GM12864 (cell line): ENCODE measurements at regions not wholly inside any gene's neighbourhood (a gene's known extent, or its start where the extent isn't known, plus 50 kb on each side); places are given as distances from the start of the nearest gene placed in this dataset.

ENCODE experiments used
- DNase-seq: peaks from one replicate; pipeline ENCODE4 v3.0.0-alpha.2; 2011; ENCODE audit warnings: low read depth
- H3K4me3 ChIP-seq: 2 replicates; pipeline ENCODE4 v1.5.1; 2011; ENCODE audit warnings: mild to moderate bottlenecking, low read depth, low read length, control low read depth
- CTCF ChIP-seq: IDR thresholded peaks from 2 replicates; pipeline ENCODE4 v1.5.1; 2011; ENCODE audit warnings: low read depth, mild to moderate bottlenecking, moderate library complexity, low read length, control low read depth, inconsistent platforms; ENCODE audit errors: missing control alignments

DNA sequence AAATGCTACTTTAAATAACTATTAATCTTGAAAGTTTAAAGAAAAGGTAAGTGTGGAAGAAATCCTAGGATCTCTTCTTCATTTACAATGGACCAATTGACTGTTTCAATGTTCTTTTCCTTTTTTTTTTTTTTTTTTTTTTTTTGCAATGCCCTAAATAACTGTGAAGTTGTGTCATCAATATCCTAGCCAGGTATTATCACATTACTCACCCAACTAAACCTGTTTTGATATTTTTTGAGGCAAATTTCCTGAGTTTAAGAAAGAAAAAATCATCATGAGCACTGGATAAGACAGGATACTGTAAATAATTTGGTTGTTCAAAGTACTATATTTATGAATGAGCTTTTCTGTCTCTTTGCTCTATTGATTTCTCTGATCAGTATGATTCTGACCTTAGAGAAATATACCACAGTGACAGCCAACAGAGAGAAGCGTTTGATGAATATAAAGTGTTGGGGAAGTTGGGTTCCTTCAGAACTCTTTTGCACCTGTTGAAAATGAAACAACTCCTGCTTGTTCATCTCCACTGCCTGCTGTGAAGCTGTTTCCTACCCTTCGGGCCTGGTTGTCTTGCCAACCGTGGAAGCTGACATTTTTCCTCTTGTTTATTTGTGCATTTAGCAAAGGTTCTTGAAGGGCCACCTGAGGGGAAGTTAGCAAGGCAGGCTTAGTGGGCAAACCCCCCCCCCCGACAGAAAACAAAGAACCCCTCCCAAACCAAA lies 1220.5 kb upstream of the SLC10A2 start:
- TF ChIP-seq CTCF: no peak
- H3K4me3 ChIP-seq: no peak overlapping the region
- no peak for DNase-seq

GRCh38 chr13:104281910-104282309 lies 1215.7 kb upstream of the SLC10A2 start:
- no peak for DNase-seq
- no peak overlapping the region for H3K4me3 ChIP-seq
- no peak for TF ChIP-seq CTCF

GRCh38 chr13:104270731-104271130 lies 1204.5 kb upstream of the SLC10A2 start:
- no peak for TF ChIP-seq CTCF
- no peak overlapping the region for H3K4me3 ChIP-seq
- DNase-seq: no peak

DNA sequence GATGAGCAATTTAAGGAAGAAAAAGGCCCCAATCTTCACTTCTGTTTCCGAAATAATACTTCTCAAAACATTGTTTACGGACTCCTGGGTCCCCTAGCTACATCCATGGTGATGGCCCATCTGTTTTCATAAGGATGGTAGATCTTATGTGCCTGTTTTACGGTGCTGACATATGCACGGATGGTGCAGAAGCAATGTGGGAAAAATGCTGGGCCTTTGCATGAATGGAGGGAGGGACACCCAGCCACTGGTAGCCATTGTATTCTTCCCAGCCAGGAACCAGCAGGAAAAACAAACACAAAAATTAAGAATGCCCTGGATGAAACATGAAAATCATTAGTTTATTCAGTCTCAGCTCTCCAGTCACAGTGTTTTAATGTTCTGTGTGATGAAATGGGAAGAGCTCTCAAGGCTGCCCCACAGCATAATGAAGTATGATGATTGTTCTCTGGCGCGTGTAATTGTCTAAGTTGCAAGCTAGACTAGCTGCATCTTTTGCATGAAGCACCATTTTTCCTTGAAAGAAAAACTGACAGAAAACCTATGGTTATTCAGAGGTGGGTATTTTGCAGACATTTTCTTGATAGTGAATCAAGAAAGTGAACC lies 1201.1 kb upstream of the SLC10A2 start:
- no peak for DNase-seq
- H3K4me3 ChIP-seq: no peak overlapping the region
- TF ChIP-seq CTCF: no peak

DNA sequence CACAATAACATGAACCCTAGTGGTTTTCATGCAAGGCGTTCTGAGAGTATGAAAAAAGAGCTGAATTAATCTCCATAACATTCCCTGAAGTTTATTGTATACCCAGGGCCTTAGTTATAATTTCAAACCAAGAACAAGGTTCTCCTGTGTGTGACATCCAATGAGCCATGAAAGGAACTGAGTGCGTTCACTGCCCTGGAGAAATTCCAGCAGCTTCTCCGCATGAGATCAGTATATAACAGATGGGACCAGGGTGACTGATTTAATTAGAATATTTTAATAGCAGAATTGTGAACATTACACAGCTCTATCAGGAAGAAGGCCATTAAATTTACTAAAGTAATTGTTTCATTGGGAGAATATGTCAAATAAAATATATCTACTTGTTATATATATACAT lies 1190.5 kb upstream of the SLC10A2 start:
- H3K4me3 ChIP-seq: no peak overlapping the region
- no peak for DNase-seq
- no peak for TF ChIP-seq CTCF

DNA sequence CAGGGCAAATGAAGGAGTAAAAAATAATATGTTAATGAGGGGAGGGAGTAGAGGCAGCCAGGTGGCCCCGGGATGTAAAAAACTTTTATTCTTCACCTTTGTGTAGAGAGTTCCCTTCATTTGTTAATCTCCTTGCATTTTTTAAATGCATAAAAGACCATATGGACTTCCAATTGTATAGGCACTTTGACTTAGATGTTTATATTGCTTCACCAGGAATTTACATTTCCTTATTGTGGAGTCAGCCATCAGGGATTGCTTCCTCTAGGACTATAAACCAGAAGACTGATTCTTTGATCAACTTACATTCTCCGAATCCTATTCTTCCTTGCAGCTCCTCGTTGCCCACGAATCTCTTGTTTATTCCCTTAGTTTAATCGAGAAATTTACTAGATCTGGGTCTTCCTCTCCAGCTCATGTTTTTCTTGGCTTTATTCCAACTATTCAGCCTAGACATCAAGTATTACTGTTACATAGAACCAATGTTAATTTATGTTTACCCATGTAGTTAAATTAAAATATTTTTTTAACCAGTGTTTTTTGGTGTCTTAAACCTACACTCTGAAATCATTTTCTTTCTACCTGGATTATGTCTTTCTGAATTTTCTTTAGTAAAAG lies 1187.0 kb upstream of the SLC10A2 start:
- no peak for DNase-seq
- no peak overlapping the region for H3K4me3 ChIP-seq

More for the DNA sequence above, 1187.0 kb upstream of the SLC10A2 start:
- no peak for TF ChIP-seq CTCF
